ENCODE measurements at regions not wholly inside any gene's neighbourhood (a gene's known extent, or its start where the extent isn't known, plus 50 kb on each side); places are given as distances from the start of the nearest gene placed in this dataset.
A peak's percentile ranks its signal among the peaks of the same experiment; 100 is the strongest.
"Not testable (repeated sequence)": the region's sequence is repeated elsewhere in the genome, so short reads cannot be mapped to it uniquely, and the experiment has no call there.

- DNase-seq = no peak
Measured at GRCh38 chr5:104452550-104452949, 890.0 kb upstream of the NUDT12 start.

- not testable (repeated sequence) for DNase-seq
Measured at GRCh38 chr5:104451911-104452310, 889.3 kb upstream of the NUDT12 start.

GRCh38 chr5:104444656-104445055 is 882.1 kb upstream of the NUDT12 start:
- DNase-seq = no peak

- DNase-seq = no peak
Measured at GRCh38 chr5:104443706-104444105, 881.1 kb upstream of the NUDT12 start.

GRCh38 chr5:104431981-104432380 is 869.4 kb upstream of the NUDT12 start:
- no peak for DNase-seq

- DNase-seq = no peak
Measured at GRCh38 chr5:104431002-104431620, 868.5 kb upstream of the NUDT12 start.

GRCh38 chr5:104429911-104430310 is 867.3 kb upstream of the NUDT12 start:
- no peak for DNase-seq

- no peak for DNase-seq
Measured at GRCh38 chr5:104421431-104421830, 858.8 kb upstream of the NUDT12 start.

- no peak for DNase-seq
Measured at GRCh38 chr5:104418056-104418455, 855.5 kb upstream of the NUDT12 start.

- no peak for DNase-seq
Measured at GRCh38 chr5:104412649-104413240, 850.2 kb upstream of the NUDT12 start.

- no peak for DNase-seq
Measured at GRCh38 chr5:104400941-104401340, 838.4 kb upstream of the NUDT12 start.

GRCh38 chr5:104385906-104386305 is 823.3 kb upstream of the NUDT12 start:
- DNase-seq = peak; percentile 11

GRCh38 chr5:104375345-104375744 is 812.8 kb upstream of the NUDT12 start:
- no peak for DNase-seq

- no peak for DNase-seq
Measured at GRCh38 chr5:104372796-104373195, 810.2 kb upstream of the NUDT12 start.

- no peak for DNase-seq
Measured at GRCh38 chr5:104372376-104372775, 809.8 kb upstream of the NUDT12 start.

- DNase-seq = no peak
Measured at GRCh38 chr5:104370523-104370922, 807.9 kb upstream of the NUDT12 start.

GRCh38 chr5:104367978-104368377 is 805.4 kb upstream of the NUDT12 start:
- no peak for DNase-seq

GRCh38 chr5:104363567-104363966 is 801.0 kb upstream of the NUDT12 start:
- DNase-seq = no peak

- DNase-seq = no peak
Measured at GRCh38 chr5:104361932-104362331, 799.3 kb upstream of the NUDT12 start.

GRCh38 chr5:104355350-104355749 is 792.8 kb upstream of the NUDT12 start:
- no peak for DNase-seq

GRCh38 chr5:104353371-104353770 is 790.8 kb upstream of the NUDT12 start:
- no peak for DNase-seq

GRCh38 chr5:104352954-104353353 is 790.4 kb upstream of the NUDT12 start:
- DNase-seq = no peak

- DNase-seq = peak; percentile 16
Measured at GRCh38 chr5:104347119-104347708, 784.6 kb upstream of the NUDT12 start.
